ENCODE measurements at regions not wholly inside any gene's neighbourhood (a gene's known extent, or its start where the extent isn't known, plus 50 kb on each side); places are given as distances from the start of the nearest gene placed in this dataset.
"Not testable (repeated sequence)": the region's sequence is repeated elsewhere in the genome, so short reads cannot be mapped to it uniquely, and the experiment has no call there.

GRCh38 chr17:47066841-47067682 is 88.0 kb upstream of the RPRML start:
- peak; percentile 68 for DNase-seq

DNA sequence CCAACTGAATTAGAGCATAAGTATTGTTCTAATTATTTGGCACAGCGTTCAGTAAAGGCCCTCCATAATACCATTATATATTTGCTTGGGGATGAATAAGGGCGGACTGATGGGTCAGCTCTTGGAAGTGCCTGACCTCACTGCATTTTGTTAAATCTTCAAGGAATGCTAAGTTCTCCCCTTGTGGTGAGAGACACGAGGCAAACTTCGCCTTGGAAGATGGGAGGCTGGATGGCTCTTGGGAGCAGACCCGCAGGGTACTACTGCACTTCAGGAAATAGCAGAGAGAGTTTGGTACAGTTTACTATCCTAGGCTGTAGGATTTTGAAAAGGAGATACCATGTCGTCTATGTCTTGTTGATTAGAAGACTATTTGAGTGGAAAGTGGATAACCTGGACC is 87.0 kb upstream of the RPRML start:
- no peak for DNase-seq

DNA sequence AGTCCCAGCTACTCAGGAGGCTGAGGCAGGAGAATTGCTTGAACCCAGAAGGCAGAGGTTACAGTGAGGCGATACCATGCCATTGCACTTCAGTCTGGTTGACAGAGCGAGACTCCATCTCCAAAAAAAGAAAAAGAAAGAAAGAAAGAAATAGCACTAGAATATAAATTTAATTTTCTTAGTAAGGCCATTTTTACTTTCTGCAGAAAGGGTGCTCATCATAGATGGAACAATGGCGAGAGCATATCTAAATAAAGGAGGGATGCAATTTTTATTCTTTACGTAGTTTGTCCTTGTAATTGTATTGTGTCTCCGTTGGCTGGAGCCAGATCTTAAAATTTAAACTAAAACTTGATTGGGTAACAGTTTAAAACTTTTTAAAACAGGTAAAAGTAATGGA is 85.6 kb upstream of the RPRML start:
- no peak for DNase-seq

- no peak for DNase-seq
Measured at GRCh38 chr17:47063475-47063874, 84.4 kb upstream of the RPRML start.

DNA sequence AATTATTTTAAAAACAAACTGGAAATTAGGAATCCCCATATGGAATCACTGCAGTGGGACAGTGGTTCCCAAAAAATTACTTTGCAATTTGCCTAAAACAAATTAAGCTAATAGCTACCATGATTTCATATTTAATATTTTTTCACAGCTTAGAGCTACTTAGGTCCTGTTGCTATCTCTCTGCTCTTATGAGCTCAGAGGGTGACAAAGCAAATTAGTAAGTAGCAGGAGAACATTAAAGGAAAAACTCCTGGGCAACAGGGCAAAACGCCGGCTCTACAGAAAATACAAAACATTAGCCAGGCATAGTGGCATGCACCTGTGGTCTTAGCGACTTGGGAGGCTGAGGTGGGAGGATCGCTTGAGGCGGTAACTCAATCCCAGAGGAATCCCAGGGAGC is 83.8 kb upstream of the RPRML start:
- DNase-seq, result not testable (repeated sequence)

GRCh38 chr17:47060005-47060404 is 81.0 kb upstream of the RPRML start:
- not testable (repeated sequence) for DNase-seq

DNA sequence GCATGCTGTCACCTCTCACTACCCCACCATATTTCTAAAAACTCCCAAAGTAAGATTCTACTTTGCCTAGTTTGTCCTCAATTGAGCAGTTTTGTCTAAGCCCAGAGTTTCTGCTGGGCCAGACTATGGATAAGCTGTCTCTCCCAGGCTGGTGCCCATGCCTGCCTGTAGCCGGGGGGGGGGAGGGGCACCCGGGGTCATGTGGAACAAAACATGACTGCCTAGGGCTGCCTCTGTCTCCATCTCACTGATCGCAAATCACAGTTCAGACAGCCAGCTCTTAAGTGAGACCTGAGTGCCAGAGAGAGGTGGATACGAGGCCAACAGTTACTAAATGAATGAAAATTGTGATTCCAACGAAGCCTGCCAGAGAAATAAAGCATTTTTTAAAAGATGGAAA is 78.8 kb upstream of the RPRML start:
- no peak for DNase-seq

DNA sequence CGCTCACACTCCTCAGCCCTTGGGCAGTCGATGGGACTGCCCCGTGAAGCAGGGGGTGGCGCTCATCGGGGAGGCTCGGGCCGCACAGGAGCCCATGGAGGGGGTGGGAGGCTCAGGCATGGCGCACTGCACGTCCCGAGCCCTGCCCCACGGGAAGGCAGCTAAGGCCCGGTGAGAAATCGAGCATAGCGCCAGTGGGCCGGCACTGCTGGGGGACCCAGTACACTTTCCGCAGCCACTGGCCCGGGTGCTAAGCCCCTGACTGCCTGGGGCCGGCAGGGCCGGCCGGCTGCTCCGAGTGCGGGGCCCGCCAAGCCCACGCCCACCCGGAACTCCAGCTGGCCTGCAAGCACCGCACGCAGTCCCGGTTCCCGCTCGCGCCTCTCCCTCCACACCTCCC is 78.2 kb upstream of the RPRML start:
- DNase-seq, result not testable (repeated sequence)

DNA sequence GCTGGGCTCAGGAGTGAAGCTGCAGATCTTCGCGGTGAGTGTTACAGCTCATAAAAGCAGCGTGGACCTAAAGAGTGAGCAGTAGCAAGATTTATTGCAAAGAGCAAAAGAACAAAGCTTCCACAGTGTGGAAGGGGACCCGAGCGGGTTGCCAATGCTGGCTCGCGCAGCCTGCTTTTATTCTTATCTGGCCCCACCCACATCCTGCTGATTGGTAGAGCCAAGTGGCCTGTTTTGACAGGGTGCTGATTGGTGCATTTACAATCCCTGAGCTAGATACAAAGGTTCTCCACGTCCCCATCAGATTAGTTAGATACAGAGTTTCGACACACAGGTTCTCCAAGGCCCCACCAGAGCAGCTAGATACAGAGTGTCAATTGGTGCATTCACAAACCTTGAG is 77.6 kb upstream of the RPRML start:
- not testable (repeated sequence) for DNase-seq

All from T1000 (cell line).